Activated effector memory CD4-positive, alpha-beta T cell treated with Interleukin-2 at 50 U/mL for 16 hours (primary cell): ENCODE measurements at regions not wholly inside any gene's neighbourhood (a gene's known extent, or its start where the extent isn't known, plus 50 kb on each side); places are given as distances from the start of the nearest gene placed in this dataset.
A peak's percentile ranks its signal among the peaks of the same experiment; 100 is the strongest.
"Not testable (repeated sequence)": the region's sequence is repeated elsewhere in the genome, so short reads cannot be mapped to it uniquely, and the experiment has no call there.

ENCODE experiments used
- DNase-seq: peaks from one replicate; pipeline ENCODE4 v3.0.0-alpha.2; 2020

DNA sequence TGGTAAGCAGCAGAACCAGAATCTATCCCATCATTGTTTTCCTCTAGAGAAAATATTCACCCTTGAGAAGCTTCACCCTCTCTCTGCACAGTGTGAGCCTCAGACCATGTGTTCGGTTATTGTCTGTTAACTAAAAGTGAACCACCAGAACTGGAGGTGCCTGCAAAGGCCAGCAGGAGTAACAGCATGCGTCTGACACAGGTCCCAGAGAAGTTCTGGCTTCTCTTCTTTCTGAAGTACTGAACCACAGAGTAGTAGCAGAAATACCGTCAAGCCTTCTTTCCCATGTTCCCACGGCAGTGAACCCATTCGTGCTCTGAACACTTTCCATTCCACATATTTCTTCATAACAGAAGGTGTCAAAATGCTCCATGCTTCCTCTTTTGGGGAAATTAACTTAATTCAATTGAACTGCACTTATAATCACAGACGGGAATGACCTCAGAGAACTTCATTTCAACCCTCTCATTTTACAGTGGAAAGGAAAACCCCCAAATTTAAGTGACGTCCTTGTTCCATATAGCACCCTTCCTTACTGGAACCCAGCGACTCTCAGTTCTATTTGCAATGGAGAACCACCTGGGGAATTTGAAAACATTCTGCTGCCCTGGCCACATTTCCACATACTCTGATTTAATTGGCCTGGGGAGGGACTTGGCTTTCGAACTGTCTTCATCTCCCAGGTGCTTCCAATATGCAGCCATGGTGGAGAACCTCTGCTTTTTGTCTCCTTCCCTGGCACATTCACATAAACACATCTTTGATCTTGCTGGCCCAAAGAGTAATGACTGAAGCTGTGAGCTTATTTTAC is 519.1 kb downstream of the RNF144A start:
- no peak for DNase-seq

GRCh38 chr2:7437141-7437540 is 519.9 kb downstream of the RNF144A start:
- no peak for DNase-seq

DNA sequence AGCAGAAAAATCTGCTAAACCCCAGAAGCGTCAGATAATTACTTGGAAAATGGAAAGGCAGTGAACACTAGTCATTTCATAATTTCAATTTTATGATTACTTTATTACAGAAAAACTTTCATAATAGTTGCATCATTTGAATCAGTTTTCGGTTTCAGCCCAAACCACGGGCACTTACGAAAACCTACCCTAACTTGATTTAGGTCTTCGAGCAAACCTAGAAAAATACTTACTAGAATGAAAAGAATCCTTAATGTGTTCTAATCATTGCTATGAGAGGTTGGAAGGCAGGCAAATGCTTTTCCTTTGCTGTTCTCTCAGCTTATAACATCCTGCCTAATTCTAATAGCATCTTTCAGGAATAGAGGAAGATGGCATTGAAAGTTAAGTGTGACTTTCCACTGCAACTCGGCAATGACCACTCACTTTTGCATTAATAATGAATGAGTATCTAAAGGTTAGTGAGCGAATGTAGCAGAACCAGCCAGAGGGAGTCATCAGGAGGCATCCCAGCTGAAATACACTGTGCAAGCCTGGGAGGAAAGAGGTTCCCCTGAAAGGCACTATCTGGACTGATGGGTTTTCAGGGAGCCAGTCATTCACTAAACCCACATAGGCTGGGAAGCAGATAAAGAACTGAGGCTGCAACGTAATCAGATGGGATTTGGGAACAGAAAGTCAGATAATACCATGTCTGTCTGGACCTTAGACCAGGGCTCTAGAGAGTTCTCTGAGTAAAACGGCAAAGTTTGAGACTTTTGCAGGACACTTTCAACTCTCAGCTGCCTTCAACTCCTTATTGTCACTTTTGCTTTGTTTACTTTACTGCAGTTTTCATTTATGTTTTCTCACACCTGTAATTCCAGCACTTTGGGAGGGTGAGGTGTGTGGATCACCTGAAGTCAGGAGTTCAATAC is 520.8 kb downstream of the RNF144A start:
- no peak for DNase-seq

GRCh38 chr2:7438855-7439254 is 521.6 kb downstream of the RNF144A start:
- DNase-seq, result no peak

DNA sequence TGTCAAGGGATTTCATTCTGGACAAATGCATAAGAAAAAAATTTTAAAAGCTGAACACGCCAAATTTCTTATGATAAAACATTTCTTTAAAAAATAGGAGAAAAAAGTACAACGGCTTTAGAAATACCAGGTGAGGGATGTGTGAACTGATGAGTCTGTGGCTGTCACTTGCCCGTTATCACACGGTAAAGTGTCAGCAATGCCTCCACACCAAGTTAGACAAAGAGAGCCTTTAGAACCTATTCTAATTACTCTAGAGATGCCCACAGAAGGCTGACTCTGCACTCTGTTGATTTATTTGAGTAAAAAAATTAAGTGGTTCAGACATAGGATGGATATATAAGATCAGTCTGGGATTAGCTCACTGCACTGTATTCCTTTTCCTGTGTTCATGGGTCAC is 523.8 kb downstream of the RNF144A start:
- DNase-seq, result no peak

GRCh38 chr2:7441841-7442240 is 524.6 kb downstream of the RNF144A start:
- DNase-seq, result not testable (repeated sequence)

- DNase-seq, result no peak
Observed at GRCh38 chr2:7444626-7445025, 527.4 kb downstream of the RNF144A start.

GRCh38 chr2:7448578-7449264 is 531.5 kb downstream of the RNF144A start:
- DNase-seq, result no peak

- no peak for DNase-seq
Observed at GRCh38 chr2:7449298-7449697, 532.1 kb downstream of the RNF144A start.

- no peak for DNase-seq
Observed at GRCh38 chr2:7450188-7450832, 533.1 kb downstream of the RNF144A start.

GRCh38 chr2:7450833-7451190 is 533.6 kb downstream of the RNF144A start:
- no peak for DNase-seq

- no peak for DNase-seq
Observed at GRCh38 chr2:7452110-7452876, 535.1 kb downstream of the RNF144A start.

GRCh38 chr2:7454592-7454991 is 537.4 kb downstream of the RNF144A start:
- DNase-seq, result no peak

DNA sequence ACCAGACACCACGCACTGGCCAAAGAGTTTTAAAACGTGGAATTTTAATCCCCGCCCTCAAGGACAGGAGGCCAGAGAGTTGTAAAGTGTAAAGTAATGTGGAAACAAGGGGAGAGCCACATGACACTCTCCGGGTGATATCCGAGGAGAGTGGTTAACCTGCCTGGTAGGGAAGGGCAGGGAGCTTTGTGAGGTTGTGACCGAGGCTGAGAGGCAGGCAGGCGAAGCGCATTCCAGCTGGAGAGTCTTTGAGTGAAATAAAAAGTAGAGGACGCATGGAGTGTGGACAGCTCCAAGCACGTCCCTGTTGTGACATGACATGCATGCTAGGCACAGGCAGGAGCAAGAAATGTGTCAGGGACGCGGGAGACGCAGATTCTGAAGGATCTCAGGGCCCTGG is 539.5 kb downstream of the RNF144A start:
- no peak for DNase-seq

DNA sequence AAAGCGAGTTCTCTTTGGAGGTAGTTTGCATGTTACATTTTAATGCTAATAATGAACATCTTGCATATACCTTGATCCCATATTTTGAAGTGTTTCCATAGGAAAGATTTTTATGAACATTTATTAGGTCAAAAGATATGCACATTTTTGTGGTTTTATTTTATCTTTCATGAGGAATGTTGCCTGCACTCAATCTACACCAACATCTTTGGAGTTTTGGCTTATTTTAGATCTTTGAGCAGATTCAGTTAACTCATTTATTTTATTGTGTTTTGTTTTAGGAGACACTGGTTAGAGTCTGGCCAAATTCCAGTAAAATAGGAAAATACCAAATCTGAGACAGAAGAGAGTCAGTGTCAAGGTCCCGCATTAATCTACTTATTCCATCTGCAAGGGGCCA is 540.9 kb downstream of the RNF144A start:
- no peak for DNase-seq

DNA sequence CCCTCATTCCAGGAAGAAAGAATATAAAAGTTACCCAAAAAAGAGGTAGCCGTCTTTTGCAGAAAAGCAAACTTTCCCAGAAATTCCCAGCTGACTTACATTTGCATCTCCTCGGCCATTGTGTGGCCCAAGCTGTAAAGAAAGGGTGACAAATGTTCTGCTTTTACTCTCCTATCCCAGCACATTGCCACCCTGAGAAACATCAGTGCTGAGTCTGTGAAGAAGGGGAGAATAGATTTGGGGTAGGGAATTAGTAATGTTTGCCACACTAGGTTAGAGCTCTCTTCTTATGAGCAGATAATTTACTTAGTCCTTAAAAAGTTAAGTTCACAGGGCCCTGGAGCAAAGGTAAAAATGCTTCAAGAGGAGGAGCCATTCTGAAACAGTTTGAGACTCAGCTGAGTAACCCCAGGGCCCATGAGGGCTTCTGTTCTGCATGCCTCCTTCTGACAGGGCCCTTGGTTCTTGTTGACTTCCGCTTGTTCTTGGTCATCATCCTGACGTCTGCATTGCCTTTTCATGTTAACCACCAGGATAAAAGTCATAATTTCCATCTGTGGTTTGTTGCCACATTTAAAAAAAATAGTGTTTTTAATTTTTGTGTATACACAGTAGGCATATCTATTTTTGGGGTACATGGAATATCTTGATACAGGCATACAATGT is 550.7 kb downstream of the RNF144A start:
- DNase-seq, result peak; percentile 11

DNA sequence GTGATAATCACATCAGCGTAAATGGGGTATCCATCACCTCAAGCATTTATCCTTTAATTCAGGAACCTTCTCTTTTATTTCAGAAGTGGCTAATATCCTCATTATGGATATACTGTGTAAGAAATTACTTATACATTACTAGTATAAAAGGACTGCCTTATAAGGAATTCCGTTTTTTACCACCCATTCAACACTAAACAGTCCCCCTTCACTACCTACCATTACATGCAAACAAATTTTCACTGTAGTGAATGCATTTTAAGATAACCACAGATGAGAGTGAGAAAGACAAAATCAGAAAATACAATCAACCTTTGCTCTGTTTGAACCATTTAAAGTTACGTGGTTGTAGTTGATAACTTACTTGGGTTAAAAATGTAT is 551.2 kb downstream of the RNF144A start:
- DNase-seq, result no peak

DNA sequence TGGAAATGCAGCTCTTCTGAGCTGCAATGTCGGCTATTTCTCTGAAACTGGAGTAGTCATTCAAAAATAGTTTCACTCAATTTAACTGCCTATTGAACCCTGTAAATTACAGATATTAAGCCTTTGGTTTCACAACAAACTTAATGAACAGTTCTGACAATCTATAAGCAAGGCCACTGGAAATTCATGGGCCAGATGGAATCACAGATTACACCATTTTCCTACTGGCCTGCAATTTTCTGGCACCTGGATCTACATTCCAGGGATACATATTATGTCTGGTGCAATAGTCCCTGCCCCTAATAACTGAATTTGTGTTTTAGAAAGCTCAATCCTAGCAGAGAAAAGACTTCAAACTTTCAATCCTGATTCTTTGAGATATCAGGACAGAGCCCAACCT is 551.7 kb downstream of the RNF144A start:
- DNase-seq, result no peak

GRCh38 chr2:7471185-7471584 is 554.0 kb downstream of the RNF144A start:
- DNase-seq, result no peak

DNA sequence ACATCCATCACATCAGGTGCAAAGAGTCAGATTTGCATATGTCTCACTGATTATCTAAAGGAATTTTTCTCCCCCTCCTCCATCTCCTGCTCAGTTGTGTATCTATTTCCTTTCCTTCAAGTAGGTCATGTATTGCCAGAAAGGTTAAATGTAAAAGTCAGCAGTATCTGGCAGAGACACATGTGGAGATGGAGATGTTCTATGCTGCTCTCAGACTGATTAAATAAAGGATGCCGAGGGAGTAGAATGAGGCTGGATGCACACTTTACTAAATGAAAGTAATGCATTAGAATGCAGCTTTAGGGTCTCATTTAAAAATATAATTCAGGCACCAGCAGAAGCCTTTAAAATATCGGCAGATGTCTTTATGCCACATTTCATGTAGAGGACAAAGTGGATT is 555.3 kb downstream of the RNF144A start:
- no peak for DNase-seq

- DNase-seq, result no peak
Observed at GRCh38 chr2:7473135-7473771, 556.0 kb downstream of the RNF144A start.
